ENCODE measurements at regions not wholly inside any gene's neighbourhood (a gene's known extent, or its start where the extent isn't known, plus 50 kb on each side); places are given as distances from the start of the nearest gene placed in this dataset.

DNA sequence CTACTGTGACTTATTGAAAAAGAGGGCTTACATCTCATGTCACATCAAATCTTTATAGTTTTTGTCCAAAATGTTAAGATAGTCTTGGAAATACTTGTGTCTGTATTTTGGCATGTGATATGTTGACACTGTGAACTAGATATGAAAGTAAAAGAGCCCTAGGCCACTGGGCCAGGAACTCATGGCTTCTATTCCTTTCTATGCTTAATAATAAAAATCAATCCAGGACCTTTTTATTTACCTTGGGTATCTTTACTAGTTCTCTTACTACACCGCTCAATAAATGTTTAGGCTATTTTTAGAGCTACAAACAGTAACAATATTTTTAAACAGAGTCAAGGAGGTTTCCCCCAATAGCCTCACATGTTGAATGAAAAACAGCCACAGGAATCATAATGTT, 348.6 kb upstream of the SLC24A2 start:
- no peak for DNase-seq (ENCODE audit: low read depth, low spot score)
- H3K27ac ChIP-seq, result no peak overlapping the region

DNA sequence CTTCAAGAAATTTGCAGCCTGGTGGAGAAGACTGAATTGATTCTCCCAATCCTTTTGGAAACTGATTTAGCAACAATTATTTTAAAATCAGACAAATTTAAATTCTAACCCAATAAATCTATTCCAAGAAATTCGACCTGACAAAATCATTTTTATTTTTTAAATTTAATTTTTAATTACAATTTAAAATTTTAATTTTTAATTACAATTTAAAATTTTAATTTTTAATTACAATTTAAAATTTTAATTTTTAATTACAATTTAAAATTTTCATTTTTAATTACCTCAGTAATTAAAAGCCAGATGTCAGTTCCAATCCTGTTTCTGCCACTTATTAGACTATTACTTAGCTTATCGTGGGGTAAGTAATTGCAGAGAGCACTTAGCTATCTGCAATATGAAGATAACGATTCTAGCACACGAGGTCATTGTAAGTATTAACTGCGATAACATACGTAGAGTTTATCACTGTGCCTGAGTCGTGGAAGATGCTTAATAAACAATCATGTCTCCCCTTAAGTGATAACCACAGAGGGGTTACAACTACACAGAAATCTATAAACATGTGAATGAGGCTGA, 346.4 kb upstream of the SLC24A2 start:
- no peak overlapping the region for H3K27ac ChIP-seq
- no peak for DNase-seq (ENCODE audit: low read depth, low spot score)

- no peak overlapping the region for H3K27ac ChIP-seq
- DNase-seq (ENCODE audit: low read depth, low spot score), result no peak
These were observed 336.9 kb upstream of the SLC24A2 start for GRCh38 chr9:20125727-20126126.

DNA sequence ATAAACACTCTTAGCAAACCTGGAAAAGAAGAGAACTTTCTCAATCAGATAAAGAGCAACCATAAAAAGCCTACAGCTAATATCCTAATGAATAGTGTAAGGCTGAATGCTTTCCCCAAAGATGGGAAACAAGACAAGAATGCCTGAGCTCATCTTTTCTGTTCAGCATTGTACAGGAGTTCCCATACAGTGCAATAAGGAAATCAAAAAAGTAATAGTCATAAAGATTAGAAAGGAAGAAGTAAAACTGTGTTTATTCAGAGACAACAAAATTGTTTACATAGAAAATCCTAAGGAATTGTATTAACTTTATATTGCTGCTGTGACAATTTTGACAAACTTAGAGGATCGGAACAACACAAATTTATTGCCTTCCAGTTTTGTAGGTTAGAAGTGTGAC, 330.7 kb upstream of the SLC24A2 start:
- DNase-seq (ENCODE audit: low read depth, low spot score), result no peak
- H3K27ac ChIP-seq, result no peak overlapping the region

GRCh38 chr9:20117986-20118385, 329.1 kb upstream of the SLC24A2 start:
- no peak for DNase-seq (ENCODE audit: low read depth, low spot score)
- H3K27ac ChIP-seq, result no peak overlapping the region

DNA sequence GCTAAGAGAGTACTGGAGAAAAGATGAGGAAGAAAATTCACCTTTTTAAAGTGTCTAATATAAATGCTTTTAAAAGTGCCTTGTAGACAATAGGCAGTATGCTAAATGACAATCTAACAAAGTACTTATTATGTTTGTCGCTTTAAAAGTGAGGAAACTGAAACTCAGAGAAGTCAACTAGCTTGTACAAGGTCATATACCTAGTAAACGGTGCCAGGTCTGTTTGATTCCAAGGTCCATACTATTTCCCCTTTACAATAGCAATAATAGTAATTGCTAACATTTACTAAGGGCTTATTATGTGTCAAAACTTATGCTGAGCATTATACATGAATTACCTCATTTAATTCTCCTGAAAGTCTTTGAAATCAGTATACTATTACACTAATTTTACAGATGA, 328.6 kb upstream of the SLC24A2 start:
- no peak for DNase-seq (ENCODE audit: low read depth, low spot score)
- no peak overlapping the region for H3K27ac ChIP-seq

DNA sequence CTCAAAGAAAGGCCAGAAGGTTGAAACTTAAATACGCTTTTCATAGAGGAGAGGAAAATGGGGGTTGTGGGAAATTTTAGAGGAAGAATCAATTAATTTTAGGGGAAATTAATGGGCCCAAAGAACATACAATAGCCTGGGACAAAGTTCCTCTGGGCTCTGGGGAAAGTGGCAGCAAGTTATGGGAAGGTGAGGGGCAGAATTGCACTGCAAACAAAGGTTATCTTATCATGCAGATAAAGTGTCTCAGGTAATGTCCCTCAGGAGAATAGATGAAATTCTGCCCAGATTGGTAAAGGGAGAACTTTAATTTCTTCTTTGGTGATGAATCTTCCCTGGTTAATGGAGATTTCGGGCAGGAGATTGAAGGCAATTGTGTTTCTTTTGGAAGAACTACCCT, 326.1 kb upstream of the SLC24A2 start:
- DNase-seq (ENCODE audit: low read depth, low spot score), result no peak

DNA sequence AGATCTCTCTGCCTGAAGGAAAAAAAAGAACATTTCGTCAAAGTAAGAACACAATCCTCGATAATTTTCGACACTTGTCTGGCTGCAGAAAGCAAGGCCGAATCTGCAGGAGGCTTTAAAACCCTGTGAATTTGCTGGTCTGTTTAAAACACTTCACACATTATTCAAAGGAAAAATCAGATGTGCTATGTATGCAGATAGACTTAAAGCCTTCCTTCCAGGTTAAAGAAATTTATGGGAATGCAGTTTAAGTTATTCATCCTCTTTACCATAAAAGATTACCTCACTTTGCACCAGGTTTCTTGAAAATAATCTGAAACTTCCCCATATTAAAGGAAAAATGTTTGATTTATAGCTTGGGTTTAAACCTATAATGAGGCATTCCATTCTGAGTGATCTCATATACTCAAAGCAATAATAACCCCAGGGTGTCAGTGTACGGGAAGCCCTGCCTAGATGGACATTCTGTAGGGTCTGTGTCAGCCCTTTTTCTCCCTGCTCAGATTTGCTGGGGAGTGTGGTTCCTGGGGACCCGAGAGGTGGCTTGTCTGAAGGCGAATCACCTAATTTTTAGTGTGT, 323.5 kb upstream of the SLC24A2 start:
- H3K27ac ChIP-seq, result no peak overlapping the region
- no peak for DNase-seq (ENCODE audit: low read depth, low spot score)

More for the DNA sequence above, 326.1 kb upstream of the SLC24A2 start:
- H3K27ac ChIP-seq, result no peak overlapping the region

GRCh38 chr9:20111173-20111843, 322.5 kb upstream of the SLC24A2 start:
- DNase-seq (ENCODE audit: low read depth, low spot score), result no peak
- no peak overlapping the region for H3K27ac ChIP-seq

GRCh38 chr9:20095430-20096092, 306.7 kb upstream of the SLC24A2 start:
- H3K27ac ChIP-seq, result no peak overlapping the region
- no peak for DNase-seq (ENCODE audit: low read depth, low spot score)

- H3K27ac ChIP-seq, result no peak overlapping the region
- DNase-seq (ENCODE audit: low read depth, low spot score), result no peak
These were observed 303.7 kb upstream of the SLC24A2 start for GRCh38 chr9:20092561-20092960.

- H3K27ac ChIP-seq, result no peak overlapping the region
- no peak for DNase-seq (ENCODE audit: low read depth, low spot score)
These were observed 298.6 kb upstream of the SLC24A2 start for GRCh38 chr9:20087481-20087880.

GRCh38 chr9:20085842-20086241, 297.0 kb upstream of the SLC24A2 start:
- no peak overlapping the region for H3K27ac ChIP-seq
- DNase-seq (ENCODE audit: low read depth, low spot score), result no peak

- DNase-seq (ENCODE audit: low read depth, low spot score), result no peak
- H3K27ac ChIP-seq, result no peak overlapping the region
These were observed 295.3 kb upstream of the SLC24A2 start for GRCh38 chr9:20084125-20084524.

- no peak for DNase-seq (ENCODE audit: low read depth, low spot score)
- H3K27ac ChIP-seq, result no peak overlapping the region
These were observed 294.6 kb upstream of the SLC24A2 start for GRCh38 chr9:20083390-20083789.

DNA sequence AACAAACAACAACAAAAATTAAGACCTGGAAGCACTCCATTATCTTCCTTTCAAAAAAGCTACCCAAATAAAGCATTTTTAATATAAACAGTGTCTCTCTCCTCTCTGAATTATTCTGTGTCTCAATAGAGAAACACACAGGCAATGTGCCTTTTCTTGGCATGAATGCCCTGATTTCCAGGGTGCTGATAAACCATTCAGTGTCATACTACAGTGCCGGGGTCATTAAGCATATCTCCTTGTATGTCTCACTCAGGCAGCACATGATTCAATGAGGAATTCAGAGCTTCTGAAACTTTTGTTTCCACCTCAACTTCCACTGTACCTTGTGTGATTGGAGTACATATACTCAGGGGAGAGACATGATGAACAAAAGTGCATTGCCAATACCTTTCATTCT, 294.0 kb upstream of the SLC24A2 start:
- no peak for DNase-seq (ENCODE audit: low read depth, low spot score)
- H3K27ac ChIP-seq, result no peak overlapping the region

GRCh38 chr9:20082406-20082805, 293.6 kb upstream of the SLC24A2 start:
- no peak overlapping the region for H3K27ac ChIP-seq
- DNase-seq (ENCODE audit: low read depth, low spot score), result no peak

GRCh38 chr9:20078246-20078645, 289.4 kb upstream of the SLC24A2 start:
- no peak overlapping the region for H3K27ac ChIP-seq
- DNase-seq (ENCODE audit: low read depth, low spot score), result no peak

DNA sequence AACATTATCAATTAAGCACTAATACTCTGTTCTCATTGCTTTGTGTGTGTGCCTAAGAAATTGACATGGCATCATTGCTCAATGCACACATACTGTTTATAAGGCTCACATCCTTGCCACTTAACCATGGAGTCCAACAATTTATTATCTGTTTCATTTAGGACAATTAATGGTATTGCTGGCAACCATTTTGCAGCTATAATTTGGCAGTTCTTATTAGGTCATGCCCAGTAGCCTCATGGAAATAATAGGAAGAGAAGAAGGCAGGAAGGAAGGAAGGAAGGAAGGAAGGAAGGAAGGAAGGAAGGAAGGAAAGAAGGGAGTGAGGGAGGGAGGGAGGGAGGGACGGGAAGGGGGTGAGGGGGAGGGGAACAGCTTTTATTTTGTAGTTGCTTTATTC, 285.5 kb upstream of the SLC24A2 start:
- DNase-seq (ENCODE audit: low read depth, low spot score), result no peak
- H3K27ac ChIP-seq, result no peak overlapping the region

DNA sequence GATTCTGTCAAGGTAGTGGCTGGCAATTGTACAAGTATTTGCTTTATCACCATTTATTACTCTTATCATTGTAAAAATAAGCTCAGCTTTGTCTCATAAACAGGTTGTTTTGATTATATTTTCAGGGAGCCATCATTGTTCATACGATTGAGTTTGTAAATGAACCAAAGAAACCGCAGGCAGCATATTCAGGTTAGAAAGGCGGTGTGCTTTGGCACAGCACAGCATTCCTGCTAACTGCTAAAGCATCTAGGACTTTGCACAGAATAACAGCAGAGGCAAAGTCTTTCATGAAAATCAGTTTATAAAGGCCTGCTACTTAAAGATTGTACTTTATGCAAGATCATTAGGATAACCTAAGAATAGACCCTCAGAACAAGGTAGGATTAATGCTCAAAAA, 281.5 kb upstream of the SLC24A2 start:
- DNase-seq (ENCODE audit: low read depth, low spot score), result no peak
- H3K27ac ChIP-seq, result no peak overlapping the region
